Stimulated activated CD8-positive, alpha-beta memory T cell treated with anti-CD3 and anti-CD28 coated beads, Interleukin-2, amount 100 ng/mL, for 1 hour (primary cell): ENCODE measurements at regions not wholly inside any gene's neighbourhood (a gene's known extent, or its start where the extent isn't known, plus 50 kb on each side); places are given as distances from the start of the nearest gene placed in this dataset.
"Not testable (repeated sequence)": the region's sequence is repeated elsewhere in the genome, so short reads cannot be mapped to it uniquely, and the experiment has no call there.

ENCODE experiments used
- DNase-seq, 2 donors: peaks; one replicate each; pipeline ENCODE4 v3.0.0-alpha.2; 2020; ENCODE audit warnings: low read depth in 2 of 2

GRCh38 chr4:189090174-189090814 is 850.4 kb upstream of the FRG1 start:
- no peak for DNase-seq

GRCh38 chr4:189092581-189092980 is 848.1 kb upstream of the FRG1 start:
- DNase-seq: no peak

- no peak for DNase-seq
Observed at GRCh38 chr4:189096108-189096507, 844.6 kb upstream of the FRG1 start.

GRCh38 chr4:189096717-189097116 is 844.0 kb upstream of the FRG1 start:
- DNase-seq: no peak

- no peak for DNase-seq
Observed at GRCh38 chr4:189098932-189099696, 841.6 kb upstream of the FRG1 start.

GRCh38 chr4:189113389-189113888 is 827.2 kb upstream of the FRG1 start:
- DNase-seq: no peak

- DNase-seq: no peak
Observed at GRCh38 chr4:189117426-189117825, 823.2 kb upstream of the FRG1 start.

GRCh38 chr4:189121336-189121735 is 819.3 kb upstream of the FRG1 start:
- DNase-seq: no peak

- no peak for DNase-seq
Observed at GRCh38 chr4:189124149-189124758, 816.4 kb upstream of the FRG1 start.

- no peak for DNase-seq
Observed at GRCh38 chr4:189124791-189125190, 815.9 kb upstream of the FRG1 start.

- no peak for DNase-seq
Observed at GRCh38 chr4:189126040-189126439, 814.6 kb upstream of the FRG1 start.

- no peak for DNase-seq
Observed at GRCh38 chr4:189128341-189128740, 812.3 kb upstream of the FRG1 start.

GRCh38 chr4:189129044-189129694 is 811.5 kb upstream of the FRG1 start:
- DNase-seq: no peak

- no peak for DNase-seq
Observed at GRCh38 chr4:189131118-189131517, 809.6 kb upstream of the FRG1 start.

GRCh38 chr4:189136462-189136861 is 804.2 kb upstream of the FRG1 start:
- no peak for DNase-seq

GRCh38 chr4:189143263-189143952 is 797.3 kb upstream of the FRG1 start:
- DNase-seq: no peak

GRCh38 chr4:189147005-189147929 is 793.4 kb upstream of the FRG1 start:
- DNase-seq: no peak

- DNase-seq: not testable (repeated sequence)
Observed at GRCh38 chr4:189155083-189155482, 785.6 kb upstream of the FRG1 start.

GRCh38 chr4:189162073-189162789 is 778.4 kb upstream of the FRG1 start:
- no peak for DNase-seq

- DNase-seq: no peak
Observed at GRCh38 chr4:189162888-189163287, 777.8 kb upstream of the FRG1 start.
